ENCODE measurements at regions not wholly inside any gene's neighbourhood (a gene's known extent, or its start where the extent isn't known, plus 50 kb on each side); places are given as distances from the start of the nearest gene placed in this dataset.

- no peaks in the 10 kb centered on the region for H3K36me3 Mint-ChIP-seq
- H3K9me3 ChIP-seq (ENCODE audit: control insufficient read depth, insufficient read depth, low read length), result no peaks in the 10 kb centered on the region
- H3K36me3 ChIP-seq (ENCODE audit: control insufficient read depth, insufficient read depth, low read length), result no peaks in the 10 kb centered on the region
- no peak for TF ChIP-seq CTCF (IDR thresholded peaks at IDR 0.05)
- no peak for DNase-seq
- no peaks in the 10 kb centered on the region for H3K4me1 ChIP-seq (ENCODE audit: control insufficient read depth, insufficient read depth, low read length)
- no peaks in the 10 kb centered on the region for H3K4me1 Mint-ChIP-seq
- H3K4me3 Mint-ChIP-seq, result no peak overlapping the region
- no peak for ATAC-seq
- no peak overlapping the region for H3K27ac ChIP-seq (ENCODE audit: low read length)
- WGBS (ENCODE audit: insufficient coverage), result 80% methylated on average over 13 of the region's 13 CpGs
- H3K9me3 Mint-ChIP-seq, result no peaks in the 10 kb centered on the region
- no peak overlapping the region for H3K27ac Mint-ChIP-seq
- H3K4me3 ChIP-seq (ENCODE audit: low read length), result no peak overlapping the region
- H3K27me3 ChIP-seq (ENCODE audit: control insufficient read depth, insufficient read depth, low read length), result no peaks in the 10 kb centered on the region
- intact Hi-C loops (cut with micrococcal nuclease), result no loop called here
- no peaks in the 10 kb centered on the region for H3K27me3 Mint-ChIP-seq (ENCODE audit: low read depth in 2 of 2)
Observed at GRCh38 chr11:70889411-70889810, 363.0 kb downstream of the SHANK2 start.

- Mint-ChIP-seq H3K9me3 (no peaks in the 10 kb centered on the region), H3K36me3 (no peaks in the 10 kb centered on the region), H3K4me1 (no peaks in the 10 kb centered on the region), H3K27me3 (ENCODE audit: low read depth in 2 of 2) (no peaks in the 10 kb centered on the region), H3K27ac (no peak overlapping the region), H3K4me3 (no peak overlapping the region)
- Histone ChIP-seq H3K27ac (ENCODE audit: low read length) (no peak overlapping the region), H3K4me3 (ENCODE audit: low read length) (no peak overlapping the region), H3K9me3 (ENCODE audit: control insufficient read depth, insufficient read depth, low read length) (no peaks in the 10 kb centered on the region), H3K27me3 (ENCODE audit: control insufficient read depth, insufficient read depth, low read length) (no peaks in the 10 kb centered on the region), H3K36me3 (ENCODE audit: control insufficient read depth, insufficient read depth, low read length) (no peaks in the 10 kb centered on the region), H3K4me1 (ENCODE audit: control insufficient read depth, insufficient read depth, low read length) (no peaks in the 10 kb centered on the region)
- intact Hi-C loops (cut with micrococcal nuclease), result no loop called here
- WGBS (ENCODE audit: insufficient coverage), result 79% methylated on average over 8 of the region's 9 CpGs
- no peak for ATAC-seq
- DNase-seq, result no peak
- no peak for TF ChIP-seq CTCF (IDR thresholded peaks at IDR 0.05)
Observed at GRCh38 chr11:70891844-70892380, 360.5 kb downstream of the SHANK2 start.

- no peak for TF ChIP-seq CTCF (IDR thresholded peaks at IDR 0.05)
Observed at GRCh38 chr11:70892889-70893288, 359.5 kb downstream of the SHANK2 start.

More at GRCh38 chr11:70892889-70893288, 359.5 kb downstream of the SHANK2 start:
- Mint-ChIP-seq H3K9me3 (peaks cover 2 to 4% of the 10 kb centered on the region in 2 donors), H3K36me3 (no peaks in the 10 kb centered on the region), H3K27ac (no peak overlapping the region), H3K4me1 (no peaks in the 10 kb centered on the region), H3K27me3 (ENCODE audit: low read depth in 2 of 2) (no peaks in the 10 kb centered on the region), H3K4me3 (no peak overlapping the region)
- H3K27ac ChIP-seq (ENCODE audit: low read length), result no peak overlapping the region
- intact Hi-C loops (cut with micrococcal nuclease), result no loop called here
- no peaks in the 10 kb centered on the region for H3K9me3 ChIP-seq (ENCODE audit: control insufficient read depth, insufficient read depth, low read length)
- no peaks in the 10 kb centered on the region for H3K36me3 ChIP-seq (ENCODE audit: control insufficient read depth, insufficient read depth, low read length)
- ATAC-seq, result no peak
- WGBS (ENCODE audit: insufficient coverage), result 67% methylated on average over 4 of the region's 5 CpGs
- H3K4me3 ChIP-seq (ENCODE audit: low read length), result no peak overlapping the region
- no peak for DNase-seq
- no peaks in the 10 kb centered on the region for H3K4me1 ChIP-seq (ENCODE audit: control insufficient read depth, insufficient read depth, low read length)
- no peaks in the 10 kb centered on the region for H3K27me3 ChIP-seq (ENCODE audit: control insufficient read depth, insufficient read depth, low read length)
